ENCODE measurements at regions not wholly inside any gene's neighbourhood (a gene's known extent, or its start where the extent isn't known, plus 50 kb on each side); places are given as distances from the start of the nearest gene placed in this dataset.
"Not testable (repeated sequence)": the region's sequence is repeated elsewhere in the genome, so short reads cannot be mapped to it uniquely, and the experiment has no call there.

DNA sequence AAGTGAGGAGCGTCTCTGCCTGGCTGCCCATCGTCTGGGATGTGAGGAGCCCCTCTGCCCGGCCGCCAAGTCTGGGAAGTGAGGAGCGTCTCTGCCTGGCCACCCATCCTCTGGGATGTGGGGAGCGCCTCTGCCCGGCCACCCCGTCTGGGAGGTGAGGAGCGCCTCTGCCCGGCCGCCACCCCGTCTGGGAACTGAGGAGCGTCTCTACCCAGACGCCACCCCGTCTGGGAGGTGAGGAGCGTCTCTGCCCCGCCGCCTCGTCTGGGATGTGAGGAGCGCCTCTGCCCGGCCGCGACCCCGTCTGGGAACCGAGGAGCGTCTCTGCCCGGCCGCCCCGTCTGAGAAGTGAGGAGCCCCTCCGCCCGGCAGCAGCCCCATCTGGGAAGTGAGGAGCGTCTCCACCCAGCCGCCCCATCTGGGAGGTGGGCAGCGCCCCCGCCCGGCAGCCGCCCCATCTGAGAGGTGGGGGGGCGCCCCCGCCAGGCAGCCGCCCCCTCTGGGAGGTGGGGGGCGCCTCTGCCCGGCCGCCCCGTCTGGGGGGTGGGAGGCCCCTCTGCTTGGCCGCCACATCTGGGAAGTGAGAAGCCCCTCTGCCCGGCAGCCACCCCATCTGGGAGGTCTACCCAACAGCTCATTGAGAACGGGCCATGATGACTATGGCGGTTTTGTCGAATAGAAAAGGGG lies 228.4 kb downstream of the CAAP1 start:
- not testable (repeated sequence) for DNase-seq

- no peak for DNase-seq
Observed at GRCh38 chr9:26662476-26662875, 230.1 kb downstream of the CAAP1 start.

DNA sequence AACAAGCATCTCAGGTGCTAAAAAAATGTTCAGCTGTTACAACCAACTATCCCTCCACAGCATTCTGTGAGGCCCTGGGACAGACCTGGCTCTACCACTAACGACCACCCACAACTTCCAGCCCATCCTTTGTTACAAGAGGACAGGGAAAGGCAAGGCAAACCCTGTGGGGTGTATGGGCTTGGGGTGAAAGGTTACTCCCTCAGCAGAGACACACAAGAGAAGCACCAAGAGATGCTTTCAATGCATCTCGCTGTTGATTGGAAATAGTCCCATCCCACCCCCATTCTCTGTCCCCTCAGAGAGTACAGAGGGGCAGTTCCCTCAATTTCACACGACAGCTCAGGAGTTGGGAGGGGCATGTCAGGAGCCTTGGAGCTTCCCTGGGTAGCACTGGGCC lies 234.1 kb downstream of the CAAP1 start:
- no peak for DNase-seq

DNA sequence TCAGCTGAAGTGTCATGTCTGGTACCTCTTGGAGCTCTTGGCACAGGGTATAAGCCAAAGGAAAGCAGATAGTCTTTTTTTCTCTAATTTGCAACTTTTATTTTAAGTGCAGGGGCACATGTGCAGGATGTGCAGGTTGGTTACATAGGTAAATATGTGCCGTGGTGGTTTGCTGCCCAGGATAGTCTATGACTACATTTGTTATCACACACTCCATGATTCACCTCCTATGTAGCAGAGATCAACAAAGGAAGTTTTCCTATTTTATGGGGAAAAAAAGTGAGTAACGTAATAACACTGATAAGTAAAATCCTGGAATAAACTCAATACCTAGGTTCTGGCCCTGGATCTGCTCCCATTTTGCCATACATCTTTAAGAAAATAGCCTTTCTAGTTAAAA lies 234.6 kb downstream of the CAAP1 start:
- no peak for DNase-seq

GRCh38 chr9:26656003-26656870 lies 236.4 kb downstream of the CAAP1 start:
- DNase-seq, result peak; percentile 27

DNA sequence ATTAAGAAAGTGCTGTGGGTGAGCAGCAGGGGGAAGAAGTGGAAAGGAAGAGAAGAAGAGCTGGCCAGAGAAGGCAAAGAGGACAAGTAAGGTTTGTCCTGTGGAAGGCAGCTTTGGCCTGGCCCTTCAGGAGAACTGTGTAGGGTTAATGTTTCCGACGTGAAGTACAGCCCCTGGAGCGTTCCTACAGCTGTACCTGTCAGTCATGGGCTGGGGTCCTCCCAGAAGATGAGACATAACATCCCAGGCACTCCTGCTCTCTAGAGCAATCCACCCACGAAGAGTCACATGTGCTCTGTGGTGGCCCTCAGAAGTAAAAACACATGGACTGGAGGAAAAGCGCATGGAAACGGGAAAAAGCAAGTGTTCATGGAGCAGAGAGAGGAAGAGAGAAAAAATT lies 237.4 kb downstream of the CAAP1 start:
- DNase-seq, result no peak

- DNase-seq, result no peak
Observed at GRCh38 chr9:26650325-26650724, 242.3 kb downstream of the CAAP1 start.

DNA sequence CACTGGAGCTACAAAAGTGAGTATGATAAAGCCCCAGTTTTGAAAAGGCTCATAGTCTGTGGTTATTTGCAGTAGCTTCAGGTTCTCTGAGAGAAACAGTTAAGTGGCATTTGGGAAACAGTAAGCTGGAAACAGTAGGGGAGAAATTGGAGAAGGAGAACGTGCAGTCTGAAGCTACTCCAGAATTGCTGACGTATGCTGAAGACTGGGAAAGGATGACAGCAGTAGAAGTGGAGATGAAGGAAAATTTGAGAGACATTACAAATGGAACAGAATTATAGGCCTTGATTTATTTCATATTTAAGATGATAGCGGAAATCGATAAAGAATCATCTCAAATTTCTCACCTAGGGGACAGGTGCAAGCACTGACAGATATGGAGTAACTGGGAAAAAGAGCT lies 248.8 kb downstream of the CAAP1 start:
- DNase-seq, result no peak

DNA sequence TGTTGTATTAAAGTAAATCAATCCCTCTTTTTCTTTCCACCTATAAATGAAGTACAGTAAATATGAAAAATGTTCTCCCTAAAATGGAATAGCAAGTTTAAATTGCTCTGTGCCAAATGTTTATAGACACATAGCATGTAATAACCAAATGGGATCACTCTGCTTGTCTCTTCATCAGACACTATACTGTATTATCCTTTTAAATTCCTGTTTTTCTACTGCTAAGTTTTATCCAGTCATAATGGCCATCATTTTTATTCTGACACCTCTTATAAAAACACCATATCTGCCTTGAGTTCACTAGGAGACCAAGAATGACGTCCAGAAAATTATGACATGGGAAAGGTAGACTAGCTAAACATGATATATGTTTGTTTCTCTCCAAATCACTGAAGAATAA lies 252.8 kb downstream of the CAAP1 start:
- no peak for DNase-seq

DNA sequence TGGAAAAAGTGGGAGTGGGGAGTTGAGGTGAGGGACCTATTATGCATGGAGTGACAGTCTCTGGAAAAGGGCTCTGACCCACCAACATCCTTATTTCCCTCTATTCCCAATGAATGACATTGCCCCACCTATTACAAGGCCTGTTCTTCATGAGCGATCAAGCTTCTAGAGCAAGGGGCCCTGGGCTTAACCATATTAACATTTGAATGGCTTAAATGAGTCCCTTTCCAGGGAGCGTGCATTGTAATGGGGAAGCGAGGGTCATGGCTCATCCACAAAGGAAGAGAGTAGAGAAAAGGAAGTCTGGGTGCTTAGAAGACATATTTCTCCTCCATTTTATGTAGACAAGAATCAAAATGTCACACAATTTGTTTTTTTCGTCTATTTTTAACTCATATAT lies 255.5 kb downstream of the CAAP1 start:
- DNase-seq, result no peak

DNA sequence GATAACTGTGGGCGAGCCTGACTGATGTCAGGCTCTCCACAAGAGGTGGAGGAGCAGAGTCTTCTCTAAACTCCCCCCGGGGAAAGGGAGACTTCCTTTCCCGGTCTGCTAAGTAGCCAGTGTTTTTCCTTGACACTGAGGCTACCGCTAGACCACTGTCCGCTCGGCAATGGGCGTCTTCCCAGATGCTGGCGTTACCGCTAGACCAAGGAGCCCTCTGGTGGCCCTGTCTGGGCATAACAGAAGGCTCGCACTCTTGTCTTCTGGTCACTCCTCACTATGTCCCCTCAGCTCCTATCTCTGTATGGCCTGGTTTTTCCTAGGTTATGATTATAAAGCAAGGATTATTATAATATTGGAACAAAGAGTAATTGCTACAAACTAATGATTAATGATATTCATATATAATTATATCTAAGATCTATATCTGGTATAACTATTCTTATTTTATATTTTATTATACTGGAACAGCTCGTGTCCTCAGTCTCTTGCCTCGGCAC lies 278.7 kb downstream of the CAAP1 start:
- peak; percentile 32 for DNase-seq

- DNase-seq, result no peak
Observed at GRCh38 chr9:26612211-26612610, 280.4 kb downstream of the CAAP1 start.

DNA sequence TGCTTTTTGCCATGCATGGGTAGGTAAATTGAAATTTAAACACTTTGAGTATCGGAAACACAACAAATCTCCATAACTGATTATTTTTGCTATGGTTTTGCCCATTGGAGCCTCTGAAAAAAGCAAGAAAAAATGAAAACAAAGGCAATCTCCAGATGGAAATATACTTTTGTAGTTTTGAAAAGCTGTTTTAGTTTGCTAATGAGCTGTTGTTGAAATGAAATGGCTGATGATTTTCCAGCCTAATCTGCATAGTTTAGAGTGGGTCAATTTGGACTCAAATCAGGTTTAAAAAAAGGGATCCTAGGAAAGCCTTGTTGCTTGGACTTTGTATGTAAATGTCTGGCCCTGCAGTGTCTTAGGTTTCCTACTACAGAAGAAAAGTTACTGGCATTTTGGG lies 285.8 kb downstream of the CAAP1 start:
- no peak for DNase-seq

- DNase-seq, result no peak
Observed at GRCh38 chr9:26605367-26605766, 287.2 kb downstream of the CAAP1 start.

GRCh38 chr9:26604076-26604662 lies 288.4 kb downstream of the CAAP1 start:
- DNase-seq, result no peak

DNA sequence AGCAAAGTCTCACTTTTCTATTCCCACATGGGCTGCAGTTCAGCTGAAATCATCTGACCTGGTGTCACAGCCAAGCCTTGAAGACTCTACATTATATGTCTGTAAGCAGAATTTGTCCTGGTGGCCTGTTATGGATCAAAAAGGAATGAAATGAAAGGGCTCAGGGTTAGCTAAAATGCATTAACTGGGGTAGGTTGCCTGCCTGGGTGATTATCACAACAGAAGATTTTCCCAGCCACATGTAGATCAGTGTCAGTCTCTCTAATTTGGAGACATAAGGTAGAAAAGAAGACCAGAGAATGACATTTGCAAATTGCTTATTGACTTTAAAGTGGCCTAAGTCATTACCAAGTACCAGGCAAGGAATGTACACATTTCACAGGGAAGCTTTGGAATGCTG lies 289.0 kb downstream of the CAAP1 start:
- no peak for DNase-seq

- DNase-seq, result no peak
Observed at GRCh38 chr9:26597542-26598149, 295.0 kb downstream of the CAAP1 start.

- DNase-seq, result peak; percentile 0
Observed at GRCh38 chr9:26579056-26579455, 313.5 kb downstream of the CAAP1 start.

DNA sequence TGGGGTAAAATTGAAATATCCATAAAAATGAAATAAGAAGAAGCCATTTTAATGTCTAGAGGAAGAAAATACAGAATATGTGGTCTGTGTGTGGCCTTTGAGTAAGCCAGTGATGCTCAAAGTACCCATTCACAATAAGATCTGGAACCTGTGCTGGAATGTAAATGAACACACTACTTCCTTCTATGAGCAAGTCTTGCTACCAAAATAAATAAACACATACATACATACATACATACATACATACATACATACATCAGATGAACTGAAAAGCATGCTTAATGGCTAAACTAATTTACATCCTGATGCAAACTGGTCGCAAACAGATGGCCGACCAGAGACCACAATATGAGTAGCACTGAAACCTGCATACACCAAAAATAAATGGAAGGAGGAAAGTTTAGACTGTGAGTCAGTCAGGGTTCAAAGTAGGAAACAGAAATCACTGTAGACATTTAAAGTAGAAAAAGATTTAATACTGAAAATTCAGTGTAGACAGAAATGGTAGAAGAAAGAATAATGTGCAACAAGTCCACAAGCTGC lies 317.6 kb downstream of the CAAP1 start:
- DNase-seq, result no peak

- DNase-seq, result no peak
Observed at GRCh38 chr9:26574256-26574655, 318.3 kb downstream of the CAAP1 start.

DNA sequence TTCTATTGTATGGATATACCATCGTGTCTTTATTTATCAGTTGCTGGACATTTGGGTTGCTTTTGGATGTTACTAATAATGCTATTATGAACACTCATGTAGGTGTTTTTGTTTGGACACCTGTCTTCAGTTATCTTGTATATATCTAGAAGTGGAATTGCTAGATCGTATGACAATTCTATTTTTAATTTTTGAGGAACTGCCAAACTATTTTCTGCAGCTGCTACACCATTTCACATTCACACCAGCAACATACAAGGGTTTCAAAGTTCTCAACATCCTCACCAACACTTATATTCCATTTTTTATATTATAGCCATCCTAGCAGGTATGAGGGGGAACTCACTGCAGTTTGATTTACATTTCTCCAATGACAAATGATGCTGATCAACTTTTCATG lies 324.6 kb downstream of the CAAP1 start:
- no peak for DNase-seq

DNA sequence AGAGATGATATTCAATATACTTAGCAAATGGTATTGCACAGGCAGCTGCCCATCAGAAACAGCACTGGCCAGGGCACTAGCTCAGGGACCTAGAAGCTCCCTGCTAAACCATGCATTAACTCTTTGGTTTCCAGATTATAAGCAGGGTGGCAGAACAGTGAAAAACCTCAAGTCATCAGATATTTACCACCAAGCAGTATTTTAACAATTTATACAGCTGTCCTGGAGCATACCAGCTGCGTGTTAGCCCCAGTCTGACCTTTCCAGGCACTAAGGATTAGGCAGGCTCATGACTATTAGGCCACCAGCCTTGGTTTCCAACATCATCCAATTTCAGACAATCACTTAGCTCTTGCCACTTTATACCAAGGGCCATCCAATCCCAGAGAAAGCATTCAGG lies 326.5 kb downstream of the CAAP1 start:
- no peak for DNase-seq

DNA sequence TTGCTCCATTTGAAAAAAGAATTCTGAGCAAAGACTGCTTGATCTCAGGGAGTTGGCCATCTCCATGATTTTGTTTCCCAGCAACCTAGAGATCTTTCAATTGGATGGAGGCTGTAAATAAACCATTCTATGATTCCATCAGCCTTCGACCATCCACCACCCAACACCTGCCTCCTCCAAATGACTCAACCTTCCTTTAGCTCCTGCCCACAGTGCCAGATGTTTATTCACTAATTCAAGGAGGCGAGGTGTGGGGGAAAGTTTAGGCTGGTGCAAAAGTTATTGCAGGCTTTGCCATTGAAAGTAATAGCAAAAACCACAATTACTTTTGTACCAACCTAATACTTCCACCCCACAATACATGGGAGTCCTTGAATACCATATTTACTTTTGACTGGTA lies 327.5 kb downstream of the CAAP1 start:
- no peak for DNase-seq
